Head of caudate nucleus (tissue), 42 donors: ENCODE measurements at regions not wholly inside any gene's neighbourhood (a gene's known extent, or its start where the extent isn't known, plus 50 kb on each side); places are given as distances from the start of the nearest gene placed in this dataset.

Source experiments
- DNase-seq, 42 donors: peaks; one replicate each; pipeline versions ENCODE4 v3.0.0 to v3.0.0-alpha.2; 2020 to 2021; ENCODE audit warnings: mixed read lengths in 7 of 42
- intact Hi-C: fragments of 100-400 bp; cut with DNase I; formaldehyde crosslinking; loops from one replicate; pipeline ENCODE4 v1.15.0; 2022

DNA sequence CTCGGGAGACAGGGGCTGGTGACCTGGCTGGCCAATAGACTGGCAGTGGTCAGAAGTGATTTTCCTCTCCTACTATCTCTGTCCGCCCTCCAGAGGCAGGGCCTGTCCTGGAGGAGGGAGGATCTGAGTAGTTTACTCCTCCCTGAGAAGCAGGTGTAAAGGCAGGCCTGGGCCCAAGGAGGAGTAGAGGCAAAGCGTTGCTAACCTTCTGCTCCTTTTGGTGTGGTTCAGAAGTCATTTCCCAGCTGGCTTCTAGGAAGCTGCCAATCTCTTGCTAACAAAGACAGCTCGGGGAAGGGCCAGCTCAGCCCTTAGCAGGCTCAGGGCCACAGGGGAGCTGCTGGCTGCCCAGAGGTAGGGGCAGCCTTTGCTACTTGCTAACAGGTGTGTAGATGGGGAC is 151.1 kb upstream of the NECTIN1 start:
- no peak for DNase-seq
- intact Hi-C loops, result no loop called here

DNA sequence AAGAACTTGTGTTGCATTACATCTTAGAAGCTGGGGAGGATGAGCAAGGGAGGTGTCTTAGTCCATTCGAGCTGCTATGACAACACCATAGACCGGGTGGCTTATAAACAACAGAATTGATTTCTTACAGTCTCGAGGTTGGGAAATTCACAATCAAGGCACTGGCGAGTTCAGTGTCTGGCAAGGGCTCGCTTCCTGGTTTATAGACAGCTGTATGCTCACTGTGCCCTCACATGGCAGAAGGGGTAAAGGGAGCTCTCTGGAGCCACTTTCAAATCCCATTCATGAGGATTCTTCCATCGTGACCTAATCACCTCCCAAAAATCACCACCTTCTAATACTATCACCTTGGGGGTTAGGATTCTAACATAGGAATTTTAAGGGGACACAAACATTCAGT is 150.0 kb upstream of the NECTIN1 start:
- intact Hi-C loops, result loop anchor here (5.0 kb wide), 1 partner anchor 212 kb away; no protein-coding TSS in a partner anchor
- DNase-seq, result peak in 27 of 42 donors; percentile 15 to 70 (median 43)

DNA sequence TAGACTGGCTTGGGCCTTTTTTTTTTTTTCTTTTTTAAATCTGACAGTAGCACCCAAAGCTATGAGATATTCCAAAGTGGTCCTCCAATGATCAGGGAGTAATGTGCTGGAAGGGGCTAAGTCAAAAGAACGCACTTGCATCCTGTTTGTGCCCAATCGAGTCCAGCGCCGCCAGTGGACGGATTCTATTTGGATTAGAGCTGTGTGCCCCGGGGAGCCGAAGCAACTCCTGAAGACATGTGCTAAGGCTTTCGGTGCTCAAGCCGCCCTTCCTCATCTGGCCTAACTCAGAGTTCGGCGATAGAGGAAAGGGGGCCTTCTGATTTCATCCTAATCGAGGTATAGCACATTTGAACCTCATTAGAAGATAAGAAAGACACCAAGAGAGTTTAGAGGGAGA is 147.8 kb upstream of the NECTIN1 start:
- DNase-seq, result no peak
- intact Hi-C loops, result loop anchor here (5.0 kb wide), 1 partner anchor 210 kb away; no protein-coding TSS in a partner anchor

DNA sequence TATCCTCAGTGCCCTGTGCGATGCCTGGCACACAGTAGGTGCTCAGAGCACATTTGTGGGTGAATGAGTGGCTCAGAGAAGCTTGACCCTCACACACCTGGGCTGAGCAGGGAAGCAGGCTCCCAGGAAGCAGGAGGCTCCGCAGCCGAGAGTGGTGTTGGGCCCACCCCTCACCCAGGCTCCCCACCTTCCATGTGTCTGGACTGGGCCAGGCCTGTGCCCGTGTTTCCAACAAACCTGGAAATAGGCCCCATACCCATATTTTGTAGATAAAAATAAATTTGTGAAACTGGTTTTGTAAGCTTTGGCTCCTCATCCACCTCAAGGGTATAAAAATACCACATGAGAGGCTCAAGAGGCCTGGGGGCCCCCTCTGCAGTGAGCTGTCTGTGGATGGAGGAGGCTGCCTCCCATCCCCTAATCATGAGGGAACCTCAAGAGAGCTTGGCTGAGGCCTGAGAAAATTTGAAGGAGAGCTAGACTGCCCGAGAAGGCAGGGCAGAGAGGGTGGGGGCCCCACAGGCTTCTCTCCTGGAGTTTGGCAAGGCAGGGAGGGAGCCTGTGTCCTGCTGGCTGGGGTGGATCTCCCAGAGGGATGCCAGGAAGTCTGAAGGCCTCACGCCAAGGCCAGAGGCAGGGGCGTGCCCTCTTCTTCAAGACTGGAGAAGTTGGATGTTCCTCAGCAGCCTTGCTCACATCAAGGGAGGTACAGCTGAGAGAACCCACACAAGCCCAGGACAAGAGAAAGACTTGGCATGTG is 147.0 kb upstream of the NECTIN1 start:
- DNase-seq, result no peak
- intact Hi-C loops, result loop anchor here (5.0 kb wide), 1 partner anchor 209 kb away; no protein-coding TSS in a partner anchor

DNA sequence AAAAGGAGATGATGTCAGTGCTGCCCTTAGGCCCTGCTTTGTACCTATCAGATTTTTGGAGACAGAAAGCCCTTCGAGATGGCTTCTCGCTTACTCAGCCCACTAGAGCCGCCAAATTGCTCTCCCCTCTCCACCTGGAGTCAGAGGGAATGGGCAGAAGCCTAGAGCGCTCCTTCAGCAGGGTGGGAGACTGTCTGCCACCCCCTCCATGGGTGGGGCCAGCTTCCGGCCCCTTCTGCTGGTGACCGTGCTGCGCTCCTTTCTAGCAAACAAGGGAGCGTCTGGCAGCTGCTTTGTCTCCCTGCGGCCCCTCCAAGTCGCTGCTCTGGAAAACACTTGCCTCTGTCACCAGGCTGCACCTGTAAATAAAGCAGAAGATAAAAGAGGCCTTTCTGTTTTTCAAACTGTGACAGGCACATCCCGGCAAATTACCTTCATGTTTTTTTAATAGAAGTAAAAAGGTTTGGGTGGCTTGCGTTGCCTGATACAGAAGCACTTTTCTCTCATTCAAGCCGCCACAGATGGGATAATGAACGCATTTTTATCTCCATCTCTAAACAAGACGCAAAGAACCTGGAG is 145.7 kb upstream of the NECTIN1 start:
- no peak for DNase-seq
- intact Hi-C loops, result loop anchor here (5.0 kb wide), 1 partner anchor 207 kb away; no protein-coding TSS in a partner anchor

DNA sequence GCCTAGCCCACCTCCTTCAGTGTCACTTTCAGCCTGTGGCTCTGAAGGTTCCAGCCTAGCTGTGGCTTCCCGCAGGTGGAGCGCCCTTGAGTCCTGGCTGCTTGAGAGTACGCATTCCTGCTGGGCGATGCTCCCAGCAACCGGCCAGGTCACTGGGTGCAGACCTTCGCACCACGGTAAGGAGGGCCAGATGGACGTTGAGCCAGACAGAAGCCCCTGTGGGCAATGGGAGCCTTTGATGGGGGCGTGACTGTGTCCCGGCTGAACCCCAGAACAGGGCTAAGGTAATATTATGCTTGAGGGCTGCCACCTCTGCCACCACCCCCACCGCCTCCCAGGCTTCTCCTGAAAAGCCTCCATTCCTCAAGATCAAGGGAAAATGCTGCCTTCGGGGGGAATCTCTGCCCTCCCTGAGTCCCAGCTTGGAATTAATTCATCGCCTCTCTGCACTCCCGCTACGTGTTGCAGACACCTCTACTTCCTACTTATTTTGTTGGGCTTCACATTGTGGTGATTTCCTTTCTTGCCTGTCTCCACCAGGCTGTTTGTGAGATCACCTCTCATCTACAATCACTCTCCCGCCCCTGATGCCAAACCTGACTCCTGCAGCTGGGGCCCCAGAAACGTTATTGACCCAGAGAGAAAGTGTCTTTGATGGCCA is 144.9 kb upstream of the NECTIN1 start:
- intact Hi-C loops, result no loop called here

DNA sequence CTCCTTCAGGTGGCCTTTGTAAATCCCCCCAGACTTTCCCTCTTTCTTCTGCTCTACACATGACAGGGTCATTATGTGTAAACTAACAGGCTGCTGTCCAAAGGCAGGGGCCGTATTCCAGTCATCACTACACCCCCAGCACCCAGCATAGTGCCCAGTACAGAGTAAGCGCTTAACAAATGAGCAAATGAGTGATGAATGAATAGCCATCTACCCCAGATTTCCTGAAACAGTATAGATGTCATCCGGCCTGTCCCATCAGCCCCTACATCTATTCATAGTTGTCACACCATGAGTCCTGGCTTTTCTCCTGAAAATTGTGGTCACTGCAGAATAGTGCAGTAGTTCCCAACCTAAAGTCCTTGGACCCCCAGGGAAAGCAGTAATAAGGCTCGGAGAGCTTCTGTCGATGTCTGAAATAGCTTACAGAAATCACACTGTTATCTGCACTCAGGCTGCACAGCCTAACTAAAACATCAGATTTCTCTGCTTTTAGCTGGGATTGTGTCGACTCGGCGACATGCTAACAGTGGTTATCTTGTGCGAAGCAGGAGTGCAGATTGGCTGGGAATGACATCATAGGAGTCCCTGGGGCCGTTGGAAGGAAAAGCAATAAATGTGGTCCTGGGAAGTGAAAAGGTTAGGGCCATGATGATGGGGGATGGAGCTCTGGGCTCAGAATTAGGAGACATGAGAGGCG is 143.8 kb upstream of the NECTIN1 start:
- no peak for DNase-seq
- intact Hi-C loops, result no loop called here

More for the DNA sequence above, 144.9 kb upstream of the NECTIN1 start:
- DNase-seq, result no peak

DNA sequence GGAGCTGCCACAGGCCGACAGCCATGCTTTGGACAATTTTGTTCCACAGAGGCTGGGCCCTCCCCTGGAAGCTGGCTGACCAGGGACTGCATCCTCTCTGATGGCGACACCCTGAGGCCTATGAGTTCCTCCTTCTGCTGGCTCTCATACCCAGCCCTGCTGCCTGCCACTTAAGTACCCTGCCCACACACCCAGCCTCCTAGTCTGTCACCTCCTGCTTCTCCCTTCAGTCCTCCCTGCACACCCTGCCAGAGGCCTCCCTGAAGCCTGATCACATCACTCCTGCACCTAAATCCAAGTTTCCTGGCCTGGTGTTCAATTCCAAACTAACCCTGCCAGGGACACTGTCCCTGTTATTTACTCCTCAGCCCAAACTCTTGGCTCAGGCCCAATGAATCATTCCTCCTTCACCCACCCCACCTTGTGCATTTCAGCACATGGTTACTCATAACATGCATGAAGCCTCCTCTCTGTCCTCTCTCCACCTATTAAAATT is 136.7 kb upstream of the NECTIN1 start:
- intact Hi-C loops, result no loop called here
- no peak for DNase-seq

DNA sequence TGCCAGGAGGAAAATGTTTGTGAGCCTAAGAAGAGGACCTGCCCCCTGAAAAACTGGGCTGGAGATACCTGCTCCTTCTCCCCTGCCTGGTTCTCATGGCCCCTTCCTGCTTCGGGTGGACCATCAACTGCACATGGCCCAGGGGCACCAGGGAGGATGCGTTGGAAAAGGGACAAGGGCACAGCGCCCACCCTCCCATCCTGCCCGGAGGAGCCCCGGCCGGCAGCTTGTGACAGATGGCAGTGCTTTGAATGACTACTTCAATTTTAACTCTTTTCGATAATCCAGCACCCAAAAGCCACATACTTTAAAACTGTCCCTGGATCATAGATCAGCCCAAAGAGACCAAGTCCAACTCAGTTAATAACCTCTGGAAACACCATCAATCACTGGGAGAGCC is 135.8 kb upstream of the NECTIN1 start:
- DNase-seq, result no peak
- intact Hi-C loops, result no loop called here

DNA sequence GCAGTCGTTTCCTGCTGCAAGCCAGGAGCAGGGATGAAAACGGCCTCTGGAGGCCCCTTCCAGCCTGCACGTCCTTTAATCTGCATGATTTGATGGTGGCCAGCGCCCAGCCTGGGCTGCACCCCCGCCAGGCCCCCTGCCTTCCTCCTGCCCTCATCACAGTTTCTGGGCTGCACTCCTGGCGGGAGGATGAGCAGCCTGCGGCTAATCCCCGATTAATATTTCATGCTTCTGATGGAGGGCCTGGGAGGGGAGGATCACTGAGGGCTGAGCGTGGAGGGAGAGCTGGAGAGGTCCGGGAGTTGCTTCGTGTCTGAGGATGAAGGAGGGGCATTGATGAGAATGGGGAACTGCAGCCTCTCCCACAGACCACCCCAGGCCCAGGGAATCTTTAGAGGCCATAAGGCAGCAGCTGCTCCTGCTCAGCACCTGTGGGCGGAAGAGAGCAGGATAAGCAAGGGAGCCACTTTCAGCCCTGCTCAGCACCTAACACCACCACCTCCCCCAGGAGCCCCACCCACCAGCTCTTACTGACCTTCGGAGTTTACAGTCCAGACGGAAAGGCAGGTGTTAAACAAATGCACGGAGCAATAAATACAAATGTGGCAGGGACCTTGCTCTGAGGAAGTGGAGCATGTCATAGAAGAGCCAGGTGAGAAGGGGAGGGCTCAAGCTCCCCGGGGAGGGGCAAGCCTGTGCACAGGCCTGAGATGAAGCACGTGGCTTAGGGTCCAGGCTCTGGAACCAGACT is 135.0 kb upstream of the NECTIN1 start:
- no peak for DNase-seq
- intact Hi-C loops, result no loop called here

DNA sequence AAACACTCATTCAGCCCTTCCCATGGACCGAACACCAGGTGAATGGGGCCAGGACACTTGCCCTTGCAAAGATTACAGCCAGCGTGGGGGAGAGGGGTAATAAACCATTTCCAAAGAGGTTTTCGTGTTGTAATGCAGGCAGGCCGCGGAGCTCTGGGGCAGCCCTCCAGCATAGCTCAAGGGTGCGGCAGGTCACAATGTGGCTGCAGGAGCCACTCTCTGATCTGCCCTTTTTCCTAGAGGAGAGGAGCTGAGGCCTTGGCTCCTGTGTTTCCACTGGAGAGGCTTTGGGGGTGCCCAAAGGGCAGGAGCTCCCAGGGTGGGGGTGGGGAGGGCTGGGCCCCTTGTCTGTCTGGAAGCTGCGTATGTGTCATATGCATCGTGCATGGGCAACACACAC is 134.2 kb upstream of the NECTIN1 start:
- no peak for DNase-seq
- intact Hi-C loops, result no loop called here

DNA sequence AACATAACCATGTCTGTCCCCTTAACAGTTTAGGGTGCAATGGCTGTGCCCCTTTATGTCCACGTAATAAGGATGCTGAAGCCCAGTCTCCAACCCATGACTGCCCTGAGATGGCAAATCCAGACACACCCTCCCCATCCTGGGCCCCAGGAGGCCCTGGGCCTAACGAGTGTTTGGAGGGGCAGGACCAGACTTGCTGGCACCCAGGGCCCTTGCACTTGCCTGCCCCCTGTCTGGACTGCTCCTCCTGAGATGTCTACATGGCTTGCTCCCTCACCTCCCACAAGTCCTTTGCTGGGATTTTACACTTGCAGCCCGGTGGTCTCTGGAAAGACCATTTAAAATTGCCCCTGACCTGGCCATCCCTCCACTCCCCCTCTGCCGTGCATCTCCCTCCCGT is 132.2 kb upstream of the NECTIN1 start:
- DNase-seq, result no peak
- intact Hi-C loops, result no loop called here

DNA sequence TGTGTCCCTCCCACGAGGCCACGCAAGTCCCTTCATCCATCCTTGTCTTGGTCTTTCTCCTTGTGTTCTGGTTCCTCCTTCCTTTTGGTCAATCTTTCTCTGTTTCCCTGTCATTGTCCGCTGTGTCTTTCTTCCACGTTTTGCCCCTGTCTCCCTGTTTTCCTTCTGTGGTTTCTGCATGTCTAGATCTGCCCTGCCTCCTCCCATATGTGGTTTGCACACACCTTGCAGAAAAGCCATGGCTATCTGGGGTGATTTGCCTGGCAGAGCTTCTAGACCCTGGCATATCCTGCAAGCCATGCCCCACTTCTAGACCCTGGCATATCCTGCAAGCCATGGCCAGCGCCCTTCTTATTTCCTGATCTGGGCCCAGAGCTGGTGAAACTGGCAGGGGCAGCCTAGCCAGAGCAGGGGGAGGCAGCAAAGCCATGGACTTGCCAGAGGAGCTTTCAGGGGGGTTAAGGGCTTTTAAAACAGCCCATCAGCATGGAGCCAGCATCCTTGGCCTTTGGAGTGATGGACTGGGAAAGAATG is 131.6 kb upstream of the NECTIN1 start:
- no peak for DNase-seq
- intact Hi-C loops, result no loop called here

DNA sequence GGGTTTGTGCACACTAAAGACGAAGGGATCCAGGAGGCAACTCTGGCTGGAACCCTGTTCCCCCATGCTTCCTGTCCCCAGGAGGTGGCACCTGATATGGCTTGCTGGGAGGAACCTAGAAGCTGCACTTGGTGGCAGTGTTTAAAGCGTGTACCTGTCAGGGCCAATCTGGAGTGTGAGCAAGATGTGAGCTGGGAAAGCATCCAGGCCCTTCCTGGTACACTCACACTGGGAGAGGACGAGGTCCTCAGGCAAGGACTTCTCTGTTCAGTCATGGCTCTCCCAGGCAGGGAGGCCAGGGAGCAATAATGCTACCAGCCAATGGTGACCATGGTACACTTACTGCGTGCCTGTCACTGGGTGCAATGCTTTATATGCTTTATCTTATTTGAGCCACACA is 130.7 kb upstream of the NECTIN1 start:
- DNase-seq, result no peak
- intact Hi-C loops, result no loop called here

DNA sequence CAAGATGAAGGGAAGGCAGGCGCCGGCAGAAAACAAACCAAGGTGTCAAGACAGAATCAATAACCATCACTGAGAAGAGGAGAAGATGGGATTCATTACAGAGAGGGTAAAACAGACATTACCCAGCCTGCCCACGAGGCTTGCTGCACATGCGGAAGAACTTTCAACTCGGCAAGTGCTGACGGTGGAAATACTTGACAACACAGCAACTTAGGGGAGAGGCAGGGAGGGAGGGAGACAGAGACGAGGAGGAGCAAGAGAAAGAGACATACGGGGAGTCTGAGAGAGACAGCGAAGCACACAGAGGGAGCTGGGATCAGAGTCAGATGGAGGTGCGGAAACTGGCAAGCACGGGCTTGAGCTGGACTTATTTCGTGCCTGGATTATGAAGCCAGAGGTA is 129.3 kb upstream of the NECTIN1 start:
- intact Hi-C loops, result no loop called here
- DNase-seq, result no peak

DNA sequence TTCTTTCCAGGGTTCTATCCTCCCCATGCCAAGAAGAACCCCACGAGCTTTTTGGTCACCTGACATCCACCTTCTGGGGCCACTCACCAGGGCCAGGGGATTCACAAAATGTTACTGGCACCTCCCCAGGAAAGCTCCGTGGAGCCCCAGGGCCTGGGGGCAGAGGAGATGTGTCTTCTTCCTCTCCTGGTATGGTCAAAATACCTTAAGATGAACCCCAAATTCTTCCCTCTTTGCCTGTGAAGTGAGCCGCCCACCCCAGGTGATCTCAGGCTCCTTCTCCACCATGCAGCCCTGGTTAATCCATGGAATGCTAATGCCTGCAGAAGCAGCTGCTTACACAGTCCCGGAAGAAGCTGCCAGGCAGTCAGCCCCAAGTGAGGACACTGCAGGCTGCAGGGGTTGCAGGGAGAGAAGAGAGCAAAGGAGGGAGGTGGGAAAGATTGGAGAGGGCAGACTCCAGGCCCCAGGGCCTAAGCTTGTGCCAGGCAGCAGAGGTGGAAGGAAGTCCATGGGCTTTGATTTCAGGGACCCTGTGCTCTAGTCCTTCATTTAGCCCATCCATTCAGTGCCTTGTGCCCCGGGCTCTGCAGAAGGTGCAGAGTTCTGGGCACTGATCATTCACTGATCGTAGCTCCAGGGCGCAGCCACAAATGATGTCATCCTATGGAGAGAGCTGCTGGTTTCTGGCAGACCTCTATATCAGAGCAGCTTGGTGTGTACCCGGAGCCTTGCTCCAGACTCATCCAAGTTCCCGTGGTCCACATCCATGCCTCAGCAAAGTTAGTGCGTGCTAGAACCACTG is 127.9 kb upstream of the NECTIN1 start:
- intact Hi-C loops, result no loop called here
- DNase-seq, result no peak

DNA sequence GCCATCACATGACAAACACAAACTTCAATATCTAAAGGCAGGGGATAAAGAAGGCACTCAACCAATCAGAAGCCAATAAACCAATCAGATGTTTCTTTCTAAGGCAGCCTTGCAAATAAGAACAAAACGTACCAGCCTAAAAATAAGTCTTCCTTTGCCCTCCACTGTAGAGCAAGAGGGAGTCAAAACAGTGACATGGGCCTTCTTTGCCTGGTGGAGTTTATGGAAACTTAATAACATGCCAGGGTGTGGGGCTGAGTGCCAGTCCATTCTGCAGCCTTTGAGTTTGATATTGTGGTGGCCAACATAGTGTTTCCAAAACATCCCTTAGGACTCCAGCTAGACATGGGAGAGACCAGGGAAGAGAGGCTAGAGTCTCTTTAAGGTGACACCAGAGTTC is 126.1 kb upstream of the NECTIN1 start:
- intact Hi-C loops, result no loop called here
- DNase-seq, result no peak

DNA sequence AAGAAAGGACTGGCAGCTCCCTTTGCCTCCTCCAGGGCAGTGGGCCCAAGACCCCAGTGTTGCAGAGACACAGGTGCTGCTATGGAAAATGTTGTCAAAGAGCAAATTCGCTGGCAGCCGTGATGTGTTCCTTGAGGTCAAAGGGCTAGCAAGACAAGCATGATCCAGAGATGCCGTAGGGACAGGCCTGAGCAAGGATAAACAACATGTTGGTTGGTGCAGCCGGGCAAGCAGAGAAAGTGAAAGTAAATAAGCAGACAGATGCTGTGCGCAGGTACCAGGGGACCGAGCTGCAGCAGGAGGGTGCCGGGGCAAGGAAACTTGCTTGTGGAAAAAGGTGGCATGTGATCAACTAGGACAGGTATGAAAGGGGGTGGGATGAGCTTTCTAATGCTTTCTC is 125.5 kb upstream of the NECTIN1 start:
- intact Hi-C loops, result no loop called here
- no peak for DNase-seq
